Stomach (tissue), 4 donors: ENCODE measurements at regions not wholly inside any gene's neighbourhood (a gene's known extent, or its start where the extent isn't known, plus 50 kb on each side); places are given as distances from the start of the nearest gene placed in this dataset.

Experiments
- EP300 ChIP-seq: sonication (generic); formaldehyde crosslinking; IDR thresholded peaks from one replicate; pipeline ENCODE4 v1.6.1; 2017; ENCODE audit warnings: antibody characterized with exemption
- POLR2A ChIP-seq, 4 donors: fragments of 450-650 bp; IDR thresholded peaks; one replicate each; pipeline ENCODE4 v1.6.1; 2016; ENCODE audit warnings: antibody characterized with exemption in 4 of 4, control low read depth in 2 of 4, mild to moderate bottlenecking in 1 of 4, moderate library complexity in 1 of 4
- POLR2AphosphoS5 ChIP-seq, 3 donors: sonication (generic); formaldehyde crosslinking; IDR thresholded peaks; one replicate each; pipeline ENCODE4 v1.6.1; 2016; ENCODE audit warnings: antibody characterized with exemption in 3 of 3
- TF ChIP-seq, protein P1 (sequence below), 7 experiments: fragments of 450-650 bp in 4 of 7; fragments of 200-600 bp in 3 of 7; sonication (generic) in 3 of 7; IDR thresholded peaks; one replicate each; pipeline ENCODE4 v1.5.1; 2016 to 2019; ENCODE audit warnings: antibody characterized with exemption in 7 of 7, control low read depth in 2 of 7, mild to moderate bottlenecking in 1 of 7

GRCh38 chr7:109751241-109751640, 1181.6 kb downstream of the DNAJB9 start:
- TF ChIP-seq POLR2AphosphoS5 (IDR thresholded peaks at IDR 0.05), result no peak
- TF ChIP-seq, protein P1, sequence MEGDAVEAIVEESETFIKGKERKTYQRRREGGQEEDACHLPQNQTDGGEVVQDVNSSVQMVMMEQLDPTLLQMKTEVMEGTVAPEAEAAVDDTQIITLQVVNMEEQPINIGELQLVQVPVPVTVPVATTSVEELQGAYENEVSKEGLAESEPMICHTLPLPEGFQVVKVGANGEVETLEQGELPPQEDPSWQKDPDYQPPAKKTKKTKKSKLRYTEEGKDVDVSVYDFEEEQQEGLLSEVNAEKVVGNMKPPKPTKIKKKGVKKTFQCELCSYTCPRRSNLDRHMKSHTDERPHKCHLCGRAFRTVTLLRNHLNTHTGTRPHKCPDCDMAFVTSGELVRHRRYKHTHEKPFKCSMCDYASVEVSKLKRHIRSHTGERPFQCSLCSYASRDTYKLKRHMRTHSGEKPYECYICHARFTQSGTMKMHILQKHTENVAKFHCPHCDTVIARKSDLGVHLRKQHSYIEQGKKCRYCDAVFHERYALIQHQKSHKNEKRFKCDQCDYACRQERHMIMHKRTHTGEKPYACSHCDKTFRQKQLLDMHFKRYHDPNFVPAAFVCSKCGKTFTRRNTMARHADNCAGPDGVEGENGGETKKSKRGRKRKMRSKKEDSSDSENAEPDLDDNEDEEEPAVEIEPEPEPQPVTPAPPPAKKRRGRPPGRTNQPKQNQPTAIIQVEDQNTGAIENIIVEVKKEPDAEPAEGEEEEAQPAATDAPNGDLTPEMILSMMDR (IDR thresholded peaks at IDR 0.05), result no peak
- no peak for TF ChIP-seq POLR2A (IDR thresholded peaks at IDR 0.05)
- no peak for TF ChIP-seq EP300
